B cell (primary cell): ENCODE measurements at regions not wholly inside any gene's neighbourhood (a gene's known extent, or its start where the extent isn't known, plus 50 kb on each side); places are given as distances from the start of the nearest gene placed in this dataset.

Experiments used
- ATAC-seq: fragments of 200-7000 bp; cut with Tn5 transposase; one replicate; pipeline ENCODE4 v1.10.0; 2021; ENCODE audit warnings: low read depth, mild to moderate bottlenecking, moderate number of reproducible peaks, moderate library complexity
- CTCF ChIA-PET: fragments of 350-600 bp; sonication (Branson Sonifier 250); formaldehyde crosslinking; loops from one replicate; lab custom pipeline; 2021; ENCODE audit warnings: antibody characterized with exemption, inconsistent platforms; lab: Charles Lee
- POLR2A ChIA-PET: fragments of 350-600 bp; sonication (Branson Sonifier 250); formaldehyde crosslinking; loops from one replicate; lab custom pipeline; 2021; ENCODE audit warnings: antibody characterized with exemption; lab: Charles Lee
- DNase-seq: peaks from one replicate; pipeline ENCODE4 v3.0.0; 2013
- H2AFZ ChIP-seq: 2 replicates; pipeline ENCODE4 v1.6.1; 2012; ENCODE audit warnings: mild to moderate bottlenecking, low read depth, low read length; ENCODE audit not compliant: insufficient read depth, poor library complexity, severe bottlenecking
- H3K27ac ChIP-seq, 2 donors: 1 replicate in 1 of 2; 2 replicates in 1 of 2; pipeline ENCODE4 v1.5.1; 2012 to 2013; ENCODE audit warnings: low read length in 2 of 2, mild to moderate bottlenecking in 2 of 2, moderate library complexity in 1 of 2
- H3K27me3 ChIP-seq, 4 experiments: fragments of 200-600 bp in 1 of 4; sonication (generic) in 1 of 4; replicated peaks in 1 of 4; 1 replicate in 2 of 4; 2 replicates in 2 of 4; pipeline versions ENCODE4 v1.6.1 to v1.7.0; 2013 to 2016; ENCODE audit warnings: low read length in 3 of 4, mild to moderate bottlenecking in 2 of 4, mixed read lengths in 1 of 4, moderate library complexity in 1 of 4; ENCODE audit not compliant: insufficient read depth in 4 of 4, control insufficient read depth in 3 of 4; ENCODE audit errors: control extremely low read depth in 1 of 4
- H3K36me3 ChIP-seq, 2 experiments: replicated peaks in 1 of 2; 1 replicate in 1 of 2; 2 replicates in 1 of 2; pipeline versions ENCODE4 v1.6.1 to v1.7.1; 2013; ENCODE audit warnings: low read length in 1 of 2; ENCODE audit not compliant: insufficient read depth in 2 of 2, control insufficient read depth in 1 of 2; ENCODE audit errors: control extremely low read depth in 1 of 2, extremely low read depth in 1 of 2
- H3K4me1 ChIP-seq, 2 donors: fragments of 200-600 bp in 1 of 2; sonication (generic) in 1 of 2; 1 replicate in 1 of 2; 2 replicates in 1 of 2; pipeline versions ENCODE4 v1.5.1 to v1.6.1; 2013 to 2017; ENCODE audit warnings: low read length in 2 of 2; ENCODE audit not compliant: control insufficient read depth in 2 of 2, insufficient read depth in 2 of 2
- H3K4me2 ChIP-seq: replicated peaks from 2 replicates; pipeline ENCODE3; 2012; ENCODE audit warnings: mild to moderate bottlenecking, low read depth, low read length; ENCODE audit not compliant: poor library complexity, severe bottlenecking
- H3K4me3 ChIP-seq, 5 experiments: fragments of 200-600 bp in 1 of 5; sonication (generic) in 1 of 5; 1 replicate in 3 of 5; 2 replicates in 2 of 5; pipeline versions ENCODE4 v1.5.1 to v1.7.0; 2011 to 2016; ENCODE audit warnings: low read length in 4 of 5, mild to moderate bottlenecking in 4 of 5, low read depth in 2 of 5, control low read depth in 1 of 5, moderate library complexity in 1 of 5; ENCODE audit not compliant: insufficient read depth in 1 of 5; ENCODE audit errors: control extremely low read depth in 1 of 5, extremely low read depth in 1 of 5
- H3K79me2 ChIP-seq: fragments of 200-600 bp; sonication (generic); one replicate; pipeline ENCODE4 v1.6.0; 2016; ENCODE audit warnings: low read length; ENCODE audit not compliant: control insufficient read depth, insufficient read depth
- H3K9ac ChIP-seq: fragments of 200-600 bp; sonication (generic); 2 replicates; pipeline ENCODE4 v1.6.1; 2017; ENCODE audit warnings: mild to moderate bottlenecking, low read length, moderate library complexity
- H3K9me3 ChIP-seq, 3 donors: one replicate each; pipeline versions ENCODE4 v1.6.1 to v1.7.1; 2013; ENCODE audit warnings: low read length in 2 of 3; ENCODE audit not compliant: control insufficient read depth in 2 of 3, insufficient read depth in 1 of 3; ENCODE audit errors: control extremely low read depth in 1 of 3
- H4K20me1 ChIP-seq: 2 replicates; pipeline ENCODE4 v1.6.0; 2012; ENCODE audit warnings: mild to moderate bottlenecking, low read length; ENCODE audit not compliant: insufficient read depth, control insufficient read depth, poor library complexity, severe bottlenecking
- H3K27ac Mint-ChIP-seq: one replicate; pipeline ENCODE4 v1.8.0; 2021; ENCODE audit warnings: mixed read lengths
- H3K27me3 Mint-ChIP-seq: one replicate; pipeline ENCODE4 v1.8.0; 2021; ENCODE audit warnings: mixed read lengths
- H3K4me1 Mint-ChIP-seq: one replicate; pipeline ENCODE4 v1.8.0; 2021; ENCODE audit warnings: mixed read lengths
- H3K4me3 Mint-ChIP-seq: one replicate; pipeline ENCODE4 v1.8.0; 2021; ENCODE audit warnings: mixed read lengths
- H3K9me3 Mint-ChIP-seq: one replicate; pipeline ENCODE4 v1.8.0; 2022; ENCODE audit warnings: mixed read lengths; ENCODE audit not compliant: insufficient read depth
- EZH2 ChIP-seq: IDR thresholded peaks from 2 replicates; pipeline ENCODE4 v1.6.1; 2012; ENCODE audit warnings: borderline replicate concordance, low read depth, mild to moderate bottlenecking, moderate library complexity, low read length; ENCODE audit not compliant: insufficient read depth, poor library complexity, severe bottlenecking
- WGBS: methylation state at CpG from one replicate; pipeline ENCODE4 v1.1.5; 2013; ENCODE audit warnings: missing lambda C conversion rate; ENCODE audit not compliant: insufficient coverage; 5-methylcytosine and 5-hydroxymethylcytosine counted together
- intact Hi-C: fragments of 100-400 bp; cut with micrococcal nuclease; formaldehyde crosslinking; loops from one replicate; pipeline ENCODE4 v1.10.0; 2022
- TF ChIP-seq, protein P1 (sequence below): fragments of 200-600 bp; IDR thresholded peaks from one replicate; pipeline ENCODE4 v1.8.0; 2022; ENCODE audit warnings: antibody characterized with exemption, mild to moderate bottlenecking

DNA sequence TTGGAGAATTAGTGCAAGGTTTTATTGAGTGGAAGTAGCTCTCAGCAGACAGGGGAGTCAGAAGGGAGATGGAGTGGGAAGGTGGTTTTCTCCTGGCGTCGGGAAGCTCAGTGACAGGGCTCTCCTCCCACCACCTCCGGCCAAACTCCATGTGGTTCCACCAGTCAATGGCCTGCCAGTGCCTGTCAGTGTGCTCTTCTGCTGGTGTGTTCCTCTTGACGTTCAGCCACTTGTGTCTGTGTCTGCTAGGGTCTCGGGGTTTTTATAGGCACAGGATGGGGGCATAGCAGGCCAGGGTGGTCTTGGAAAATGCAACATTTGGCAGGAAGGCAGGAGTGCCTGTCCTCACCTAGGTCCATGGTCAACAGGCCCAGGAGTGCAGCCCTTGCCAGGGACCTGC is 506.7 kb upstream of the KIF2B start:
- peaks cover 6% of the 10 kb centered on the region for H3K9me3 Mint-ChIP-seq
- no peak for ATAC-seq
- H2AFZ ChIP-seq = no peak overlapping the region
- CTCF ChIA-PET = no interaction called here
- no peak overlapping the region for H3K9ac ChIP-seq
- DNase-seq = no peak
- peaks cover 0 to 8% (median 2%) of the 10 kb centered on the region in 3 donors for H3K9me3 ChIP-seq
- H3K27me3 Mint-ChIP-seq = no peaks in the 10 kb centered on the region
- H3K36me3 ChIP-seq = no peaks in the 10 kb centered on the region
- no peaks in the 10 kb centered on the region for H3K4me1 ChIP-seq
- H3K79me2 ChIP-seq = no peaks in the 10 kb centered on the region
- H4K20me1 ChIP-seq = no peaks in the 10 kb centered on the region
- POLR2A ChIA-PET = no interaction called here
- H3K4me3 Mint-ChIP-seq = no peak overlapping the region
- no peaks in the 10 kb centered on the region for H3K27me3 ChIP-seq
- no peak overlapping the region for H3K27ac ChIP-seq
- intact Hi-C loops = no loop called here
- no peaks in the 10 kb centered on the region for H3K4me1 Mint-ChIP-seq
- no peak overlapping the region for H3K27ac Mint-ChIP-seq
- H3K4me2 ChIP-seq = no peak overlapping the region
- H3K4me3 ChIP-seq = no peak overlapping the region
- TF ChIP-seq, protein P1, sequence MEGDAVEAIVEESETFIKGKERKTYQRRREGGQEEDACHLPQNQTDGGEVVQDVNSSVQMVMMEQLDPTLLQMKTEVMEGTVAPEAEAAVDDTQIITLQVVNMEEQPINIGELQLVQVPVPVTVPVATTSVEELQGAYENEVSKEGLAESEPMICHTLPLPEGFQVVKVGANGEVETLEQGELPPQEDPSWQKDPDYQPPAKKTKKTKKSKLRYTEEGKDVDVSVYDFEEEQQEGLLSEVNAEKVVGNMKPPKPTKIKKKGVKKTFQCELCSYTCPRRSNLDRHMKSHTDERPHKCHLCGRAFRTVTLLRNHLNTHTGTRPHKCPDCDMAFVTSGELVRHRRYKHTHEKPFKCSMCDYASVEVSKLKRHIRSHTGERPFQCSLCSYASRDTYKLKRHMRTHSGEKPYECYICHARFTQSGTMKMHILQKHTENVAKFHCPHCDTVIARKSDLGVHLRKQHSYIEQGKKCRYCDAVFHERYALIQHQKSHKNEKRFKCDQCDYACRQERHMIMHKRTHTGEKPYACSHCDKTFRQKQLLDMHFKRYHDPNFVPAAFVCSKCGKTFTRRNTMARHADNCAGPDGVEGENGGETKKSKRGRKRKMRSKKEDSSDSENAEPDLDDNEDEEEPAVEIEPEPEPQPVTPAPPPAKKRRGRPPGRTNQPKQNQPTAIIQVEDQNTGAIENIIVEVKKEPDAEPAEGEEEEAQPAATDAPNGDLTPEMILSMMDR = no peak
- no peak for TF ChIP-seq EZH2
- WGBS = 88% methylated on average over 5 of the region's 5 CpGs

DNA sequence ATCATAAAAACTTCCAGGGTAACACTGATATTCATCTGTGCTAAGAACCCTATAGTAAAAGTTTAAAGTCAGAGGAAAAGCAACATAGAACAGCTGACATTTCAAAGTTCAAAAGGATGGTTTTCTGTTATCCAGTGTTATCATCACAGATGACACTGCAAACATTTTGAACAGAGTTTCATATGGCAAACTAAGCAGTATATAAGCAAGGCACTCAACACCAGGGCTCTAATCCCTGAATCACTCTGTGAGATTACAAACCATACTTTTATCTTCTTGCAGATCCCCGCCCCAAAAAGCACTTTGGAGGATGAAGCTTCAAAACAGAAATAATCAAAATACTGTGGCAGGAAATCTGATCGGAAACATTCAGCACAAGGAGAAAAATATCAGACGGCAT is 508.2 kb upstream of the KIF2B start:
- no peaks in the 10 kb centered on the region for H4K20me1 ChIP-seq
- H3K27ac ChIP-seq = no peak overlapping the region
- no peaks in the 10 kb centered on the region for H3K4me1 ChIP-seq
- no peaks in the 10 kb centered on the region for H3K27me3 ChIP-seq
- DNase-seq (no peak), ATAC-seq (no peak)
- Mint-ChIP-seq H3K9me3 (peaks cover 8% of the 10 kb centered on the region), H3K4me1 (no peaks in the 10 kb centered on the region), H3K27me3 (no peaks in the 10 kb centered on the region), H3K27ac (no peak overlapping the region), H3K4me3 (no peak overlapping the region)
- H2AFZ ChIP-seq = no peak overlapping the region
- H3K36me3 ChIP-seq = no peaks in the 10 kb centered on the region
- no peak overlapping the region for H3K4me3 ChIP-seq
- H3K4me2 ChIP-seq = no peak overlapping the region
- no peaks in the 10 kb centered on the region for H3K79me2 ChIP-seq
- no peak overlapping the region for H3K9ac ChIP-seq
- TF ChIP-seq, protein P1 = no peak
- no peak for TF ChIP-seq EZH2
- intact Hi-C loops = no loop called here
- H3K9me3 ChIP-seq = peaks cover 0 to 11% (median 2%) of the 10 kb centered on the region in 3 donors
- WGBS = 86% methylated on average over 1 of the region's 3 CpGs
- POLR2A ChIA-PET = no interaction called here
- CTCF ChIA-PET = no interaction called here
